OCI-LY1 (cell line): ENCODE measurements at regions not wholly inside any gene's neighbourhood (a gene's known extent, or its start where the extent isn't known, plus 50 kb on each side); places are given as distances from the start of the nearest gene placed in this dataset.

Source experiments
- CTCF ChIP-seq: fragments of 200-600 bp; sonication (generic), shearing (Covaris generic); IDR thresholded peaks from 2 replicates; pipeline ENCODE4 v1.5.1; 2017; ENCODE audit warnings: mild to moderate bottlenecking, antibody characterized with exemption, low read length, moderate library complexity, mixed read lengths
- EZH2 ChIP-seq: fragments of 200-600 bp; sonication (generic), shearing (Covaris generic); IDR thresholded peaks from 2 replicates; pipeline ENCODE4 v1.8.0; 2017; ENCODE audit warnings: borderline replicate concordance, mixed run types, mild to moderate bottlenecking, antibody characterized with exemption, low read length, moderate library complexity, mixed read lengths

- TF ChIP-seq EZH2 (no peak), CTCF (no peak)
These were observed 230.2 kb upstream of the TNP1 start for GRCh38 chr2:217090024-217090473.
